HEK293T (cell line): ENCODE measurements at regions not wholly inside any gene's neighbourhood (a gene's known extent, or its start where the extent isn't known, plus 50 kb on each side); places are given as distances from the start of the nearest gene placed in this dataset.

Experiments
- ARNT ChIP-seq: fragments of 450-650 bp; IDR thresholded peaks from 2 replicates; pipeline ENCODE4 v1.6.1; 2017; ENCODE audit warnings: mild to moderate bottlenecking
- BHLHE40 ChIP-seq: fragments of 450-650 bp; IDR thresholded peaks from 2 replicates; pipeline ENCODE4 v1.6.1; 2016; ENCODE audit warnings: mild to moderate bottlenecking, moderate library complexity, borderline replicate concordance
- CTBP1 ChIP-seq: fragments of 450-650 bp; IDR thresholded peaks from 2 replicates; pipeline ENCODE4 v1.6.1; 2016; ENCODE audit warnings: borderline replicate concordance
- FOXA1 ChIP-seq: fragments of 450-650 bp; IDR thresholded peaks from 2 replicates; pipeline ENCODE4 v1.6.1; 2016; ENCODE audit warnings: mild to moderate bottlenecking
- FOXK2 ChIP-seq: fragments of 450-650 bp; IDR thresholded peaks from 2 replicates; pipeline ENCODE4 v1.6.1; 2016; ENCODE audit warnings: mild to moderate bottlenecking
- FOXM1 ChIP-seq: fragments of 450-650 bp; IDR thresholded peaks from 2 replicates; pipeline ENCODE4 v1.6.1; 2017; ENCODE audit warnings: mild to moderate bottlenecking, borderline replicate concordance
- HDGF ChIP-seq: fragments of 450-650 bp; IDR thresholded peaks from 2 replicates; pipeline ENCODE4 v1.6.1; 2017; ENCODE audit warnings: antibody characterized with exemption, borderline replicate concordance
- L3MBTL2 ChIP-seq: fragments of 450-650 bp; conservative IDR thresholded peaks from 2 replicates; pipeline ENCODE4 v1.6.1; 2016; ENCODE audit warnings: mild to moderate bottlenecking
- NFRKB ChIP-seq: fragments of 450-650 bp; IDR thresholded peaks from 2 replicates; pipeline ENCODE4 v1.6.1; 2016; ENCODE audit warnings: mild to moderate bottlenecking, moderate library complexity
- SP1 ChIP-seq: fragments of 450-650 bp; IDR thresholded peaks from 2 replicates; pipeline ENCODE4 v1.6.1; 2017
- SUZ12 ChIP-seq: fragments of 450-650 bp; IDR thresholded peaks from 2 replicates; pipeline ENCODE4 v1.6.1; 2016; ENCODE audit warnings: mild to moderate bottlenecking

DNA sequence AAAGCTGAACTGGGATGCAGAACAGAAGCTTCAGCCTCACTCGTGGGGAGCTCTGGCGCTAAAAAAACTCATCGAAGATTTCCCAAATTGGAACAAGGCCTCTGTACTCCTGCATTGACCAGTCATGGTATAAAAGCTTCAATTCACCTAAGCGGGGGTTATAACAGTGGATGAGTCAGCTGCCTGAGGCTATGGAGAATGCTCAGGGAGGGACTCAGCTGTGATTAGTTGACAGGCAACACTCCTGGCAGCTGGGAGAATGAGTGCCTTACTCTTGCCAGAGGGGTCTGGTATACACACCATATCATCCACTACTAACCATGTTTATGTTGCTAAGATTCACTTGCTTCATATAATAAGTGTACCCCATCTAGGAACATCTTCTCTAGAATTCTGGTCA lies 350.6 kb upstream of the VRK2 start:
- TF ChIP-seq ARNT (no peak), SUZ12 (no peak), FOXK2 (no peak), FOXA1 (no peak), SP1 (no peak), FOXM1 (no peak), HDGF (no peak), NFRKB (no peak), BHLHE40 (no peak), CTBP1 (no peak), L3MBTL2 (no peak)
